Endothelial cell of umbilical vein (primary cell): ENCODE measurements at regions not wholly inside any gene's neighbourhood (a gene's known extent, or its start where the extent isn't known, plus 50 kb on each side); places are given as distances from the start of the nearest gene placed in this dataset.

Source experiments
- BruUV-seq: library from RNA; stranded (reverse); fragments of 400-500 nt; replicated peaks from 2 replicates; lab custom pipeline; 2021; lab: Mats Ljungman, UMichigan
- CTCF ChIA-PET: fragments of 300-600, 350-600 bp; sonication (Branson Sonifier 250); formaldehyde crosslinking; loops from one replicate; lab custom pipeline; 2021; ENCODE audit warnings: antibody characterized with exemption, inconsistent platforms; lab: Charles Lee
- POLR2A ChIA-PET: fragments of 300-600, 350-600 bp; sonication (Branson Sonifier 250); formaldehyde crosslinking; loops from one replicate; lab custom pipeline; 2021; ENCODE audit warnings: antibody characterized with exemption, inconsistent platforms; lab: Charles Lee
- DNase-seq: peaks from one replicate; pipeline ENCODE4 v3.0.0-alpha.2; 2011; ENCODE audit warnings: low read depth, low spot score
- FAIRE-seq: peaks from 2 replicates; lab custom pipeline; 2011; peaks lifted over from hg19 to GRCh38; lab: Jason Lieb, UNC
- H2AFZ ChIP-seq: 2 replicates; pipeline ENCODE4 v1.6.0; 2012; ENCODE audit warnings: low read depth, low read length, control low read depth, inconsistent platforms
- H3K27ac ChIP-seq: 2 replicates; pipeline ENCODE4 v1.5.1; 2011; ENCODE audit warnings: low read depth, mild to moderate bottlenecking, control low read depth, low read length, moderate library complexity; ENCODE audit not compliant: insufficient read depth
- H3K27me3 ChIP-seq, 2 experiments: 2 replicates each; pipeline versions ENCODE4 v1.6.0 to v1.6.1; 2011; ENCODE audit warnings: low read length in 2 of 2, mixed read lengths in 1 of 2; ENCODE audit not compliant: control insufficient read depth in 2 of 2, insufficient read depth in 2 of 2
- H3K36me3 ChIP-seq, 2 experiments: 2 replicates in 1 of 2; 3 replicates in 1 of 2; pipeline ENCODE4 v1.5.1; 2011; ENCODE audit warnings: low read length in 2 of 2, mild to moderate bottlenecking in 1 of 2, moderate library complexity in 1 of 2; ENCODE audit not compliant: control insufficient read depth in 2 of 2, insufficient read depth in 2 of 2; ENCODE audit errors: extremely low read depth in 1 of 2
- H3K4me1 ChIP-seq: 3 replicates; pipeline ENCODE4 v1.5.1; 2011; ENCODE audit warnings: mild to moderate bottlenecking, low read length; ENCODE audit not compliant: control insufficient read depth, insufficient read depth; ENCODE audit errors: extremely low read depth
- H3K4me2 ChIP-seq: 2 replicates; pipeline ENCODE4 v1.6.1; 2011; ENCODE audit warnings: low read length, control low read depth, mixed read lengths; ENCODE audit not compliant: insufficient read depth
- H3K4me3 ChIP-seq, 3 experiments: fragments of 200-600 bp in 1 of 3; sonication (generic), shearing (Covaris generic) in 1 of 3; replicated peaks in 1 of 3; 2 replicates each; pipeline ENCODE4 v1.5.1; 2011 to 2016; ENCODE audit warnings: control low read depth in 3 of 3, low read length in 3 of 3, mild to moderate bottlenecking in 2 of 3, inconsistent platforms in 1 of 3, low read depth in 1 of 3, moderate library complexity in 1 of 3; ENCODE audit not compliant: insufficient read depth in 1 of 3
- H3K79me2 ChIP-seq: 2 replicates; pipeline ENCODE4 v1.6.0; 2012; ENCODE audit warnings: low read length, inconsistent platforms; ENCODE audit not compliant: control insufficient read depth, insufficient read depth
- H3K9ac ChIP-seq: replicated peaks from 2 replicates; pipeline ENCODE3; 2011; ENCODE audit warnings: low read length, control low read depth; ENCODE audit not compliant: insufficient read depth; ENCODE audit errors: extremely low read depth
- H3K9me1 ChIP-seq: replicated peaks from 3 replicates; pipeline ENCODE4 v1.6.0; 2011; ENCODE audit warnings: mild to moderate bottlenecking, low read length; ENCODE audit not compliant: control insufficient read depth, insufficient read depth; ENCODE audit errors: extremely low read depth
- H3K9me3 ChIP-seq: replicated peaks from 2 replicates; pipeline ENCODE4 v1.5.1; 2012; ENCODE audit warnings: low read length, inconsistent platforms; ENCODE audit not compliant: control insufficient read depth, insufficient read depth
- H4K20me1 ChIP-seq: replicated peaks from 2 replicates; pipeline ENCODE3; 2011; ENCODE audit warnings: mild to moderate bottlenecking, low read length; ENCODE audit not compliant: control insufficient read depth, insufficient read depth; ENCODE audit errors: extremely low read depth
- EZH2 ChIP-seq: IDR thresholded peaks from 2 replicates; pipeline ENCODE4 v1.6.1; 2012; ENCODE audit warnings: borderline replicate concordance, low read depth, mild to moderate bottlenecking, moderate library complexity, low read length, inconsistent platforms; ENCODE audit not compliant: severe bottlenecking
- FOS ChIP-seq: IDR thresholded peaks from 2 replicates; pipeline ENCODE4 v1.6.1; 2011; ENCODE audit warnings: mild to moderate bottlenecking, low read length, moderate library complexity, borderline replicate concordance; ENCODE audit not compliant: insufficient read depth
- GATA2 ChIP-seq: IDR thresholded peaks from 2 replicates; pipeline ENCODE4 v1.7.0; 2011; ENCODE audit warnings: low read depth, mild to moderate bottlenecking, moderate library complexity, mixed read lengths, low read length; ENCODE audit not compliant: insufficient read length, insufficient read depth
- JUN ChIP-seq: IDR thresholded peaks from 2 replicates; pipeline ENCODE4 v1.6.1; 2011; ENCODE audit warnings: borderline replicate concordance, low read depth; ENCODE audit not compliant: insufficient read length, insufficient read depth
- MYC ChIP-seq: IDR thresholded peaks from one replicate; pipeline ENCODE4 v1.6.1; 2011; ENCODE audit warnings: mild to moderate bottlenecking, low read depth, low read length
- POLR2A ChIP-seq: IDR thresholded peaks from 2 replicates; pipeline ENCODE4 v1.6.1; 2012; ENCODE audit warnings: low read depth, mild to moderate bottlenecking, control low read depth, low read length
- POLR2AphosphoS5 ChIP-seq: IDR thresholded peaks from 2 replicates; pipeline ENCODE4 v1.6.1; 2012; ENCODE audit warnings: low read depth, mild to moderate bottlenecking, control low read depth, low read length, moderate library complexity; ENCODE audit not compliant: insufficient read depth
- dilution Hi-C: fragments of 300-500 bp; cut with MboI; formaldehyde crosslinking; loops from one replicate; pipeline ENCODE4 v1.15.0; 2019; ENCODE audit warnings: low sequenced_read_pairs; ENCODE audit not compliant: extremely low pct_ligation_motif_present
- intact Hi-C: fragments of 100-400 bp; cut with micrococcal nuclease; formaldehyde crosslinking; loops from one replicate; pipeline ENCODE4 v1.10.0; 2022
- TF ChIP-seq, protein P1 (sequence below): IDR thresholded peaks from 2 replicates; pipeline ENCODE4 v1.6.1; 2011; ENCODE audit not compliant: insufficient read depth, insufficient read length
- TF ChIP-seq, protein P2 (sequence below), 2 donors: IDR thresholded peaks; 1 replicate in 1 of 2; 2 replicates in 1 of 2; pipeline ENCODE4 v1.5.1; 2011; ENCODE audit warnings: low read length in 2 of 2, mild to moderate bottlenecking in 2 of 2, moderate library complexity in 2 of 2, control low read depth in 1 of 2, inconsistent platforms in 1 of 2, low read depth in 1 of 2; ENCODE audit not compliant: insufficient read depth in 1 of 2; ENCODE audit errors: extremely low read depth in 1 of 2

DNA sequence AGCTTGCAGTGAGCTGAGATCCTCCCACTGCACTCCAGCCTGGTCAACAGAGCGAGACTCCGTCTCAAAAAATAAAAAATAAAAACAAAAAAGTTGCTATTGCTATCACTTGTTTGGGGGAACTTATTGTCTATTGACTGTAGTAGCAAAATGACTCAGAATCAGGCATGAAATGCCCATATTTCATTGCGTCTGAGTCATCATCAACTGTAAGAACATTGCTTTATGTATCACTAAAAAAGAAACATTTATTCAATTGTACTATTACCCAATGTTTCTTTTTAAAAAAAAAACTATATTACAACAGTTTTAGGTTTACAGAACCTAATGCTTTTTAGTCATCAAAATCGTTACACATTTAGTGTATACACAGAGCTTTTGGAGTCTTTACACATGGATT lies 91.0 kb upstream of the FMN2 start:
- ChIA-PET POLR2A (no interaction called here), CTCF (no interaction called here)
- Histone ChIP-seq H4K20me1 (no peaks in the 10 kb centered on the region), H3K4me2 (no peak overlapping the region), H3K79me2 (no peaks in the 10 kb centered on the region), H2AFZ (no peak overlapping the region), H3K36me3 (no peaks in the 10 kb centered on the region), H3K9me3 (no peaks in the 10 kb centered on the region), H3K9ac (no peak overlapping the region), H3K27ac (no peak overlapping the region), H3K4me1 (no peaks in the 10 kb centered on the region), H3K9me1 (no peaks in the 10 kb centered on the region), H3K4me3 (no peak overlapping the region), H3K27me3 (peaks cover 9 to 31% of the 10 kb centered on the region in 2 experiments)
- BruUV-seq = no TSS peak
- peak; percentile 13 for TF ChIP-seq FOS
- TF ChIP-seq, protein P1, sequence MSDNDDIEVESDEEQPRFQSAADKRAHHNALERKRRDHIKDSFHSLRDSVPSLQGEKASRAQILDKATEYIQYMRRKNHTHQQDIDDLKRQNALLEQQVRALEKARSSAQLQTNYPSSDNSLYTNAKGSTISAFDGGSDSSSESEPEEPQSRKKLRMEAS = no peak
- TF ChIP-seq MYC = no peak
- dilution Hi-C loops = no loop called here
- no peak for DNase-seq
- no peak for FAIRE-seq
- intact Hi-C loops = no loop called here

DNA sequence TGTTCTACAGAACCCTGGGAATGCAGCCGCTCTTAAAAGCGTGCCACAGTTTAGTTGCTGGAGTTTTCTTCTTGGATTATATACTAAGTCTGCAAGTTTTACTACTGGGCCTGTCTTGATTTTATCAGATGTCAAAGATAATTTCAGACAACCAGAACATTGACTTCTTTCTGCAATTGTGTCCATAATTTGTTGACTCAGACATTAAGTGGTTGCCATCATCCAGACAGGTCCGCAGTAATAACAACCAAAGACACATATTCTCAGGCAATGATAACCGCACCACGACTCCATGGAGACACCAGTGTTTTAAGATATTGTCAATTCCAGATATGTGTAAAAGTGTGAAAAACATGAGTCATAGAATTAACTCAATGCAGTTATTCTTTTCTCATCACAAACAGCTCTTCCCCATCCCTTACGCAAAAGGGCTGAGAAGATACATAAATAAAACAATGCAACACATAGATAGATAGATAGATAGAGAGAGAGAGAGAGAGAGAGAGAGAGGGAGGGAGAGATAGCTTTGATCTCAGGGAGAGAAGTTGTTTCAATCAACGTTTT lies 90.4 kb upstream of the FMN2 start:
- CTCF ChIA-PET = no interaction called here
- no TSS peak for BruUV-seq

More for the DNA sequence above, 90.4 kb upstream of the FMN2 start:
- Histone ChIP-seq H3K9me3 (no peaks in the 10 kb centered on the region), H3K79me2 (no peaks in the 10 kb centered on the region), H2AFZ (no peak overlapping the region), H3K4me1 (no peaks in the 10 kb centered on the region), H3K9ac (no peak overlapping the region), H3K27ac (no peak overlapping the region), H3K27me3 (peaks cover 7 to 29% of the 10 kb centered on the region in 2 experiments), H3K36me3 (no peaks in the 10 kb centered on the region), H4K20me1 (no peaks in the 10 kb centered on the region), H3K4me3 (no peak overlapping the region), H3K4me2 (no peak overlapping the region), H3K9me1 (no peaks in the 10 kb centered on the region)
- intact Hi-C loops = no loop called here
- no peak for DNase-seq
- dilution Hi-C loops = no loop called here
- no peak for FAIRE-seq
- POLR2A ChIA-PET = no interaction called here
- TF ChIP-seq, protein P2, sequence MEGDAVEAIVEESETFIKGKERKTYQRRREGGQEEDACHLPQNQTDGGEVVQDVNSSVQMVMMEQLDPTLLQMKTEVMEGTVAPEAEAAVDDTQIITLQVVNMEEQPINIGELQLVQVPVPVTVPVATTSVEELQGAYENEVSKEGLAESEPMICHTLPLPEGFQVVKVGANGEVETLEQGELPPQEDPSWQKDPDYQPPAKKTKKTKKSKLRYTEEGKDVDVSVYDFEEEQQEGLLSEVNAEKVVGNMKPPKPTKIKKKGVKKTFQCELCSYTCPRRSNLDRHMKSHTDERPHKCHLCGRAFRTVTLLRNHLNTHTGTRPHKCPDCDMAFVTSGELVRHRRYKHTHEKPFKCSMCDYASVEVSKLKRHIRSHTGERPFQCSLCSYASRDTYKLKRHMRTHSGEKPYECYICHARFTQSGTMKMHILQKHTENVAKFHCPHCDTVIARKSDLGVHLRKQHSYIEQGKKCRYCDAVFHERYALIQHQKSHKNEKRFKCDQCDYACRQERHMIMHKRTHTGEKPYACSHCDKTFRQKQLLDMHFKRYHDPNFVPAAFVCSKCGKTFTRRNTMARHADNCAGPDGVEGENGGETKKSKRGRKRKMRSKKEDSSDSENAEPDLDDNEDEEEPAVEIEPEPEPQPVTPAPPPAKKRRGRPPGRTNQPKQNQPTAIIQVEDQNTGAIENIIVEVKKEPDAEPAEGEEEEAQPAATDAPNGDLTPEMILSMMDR (IDR thresholded peaks at IDR 0.05; ENCODE audit: extremely low read depth in 1 of 2, insufficient read depth in 1 of 2, low read depth in 1 of 2, low read length in 2 of 2) = no peak
- TF ChIP-seq JUN = no peak
- no peak for TF ChIP-seq GATA2
- no peak for TF ChIP-seq POLR2AphosphoS5
- TF ChIP-seq POLR2A = no peak
- TF ChIP-seq, protein P1 = no peak
- TF ChIP-seq FOS = no peak
- no peak for TF ChIP-seq MYC
- no peak for TF ChIP-seq EZH2
